ENCODE measurements at regions not wholly inside any gene's neighbourhood (a gene's known extent, or its start where the extent isn't known, plus 50 kb on each side); places are given as distances from the start of the nearest gene placed in this dataset.
A peak's percentile ranks its signal among the peaks of the same experiment; 100 is the strongest.

- Mint-ChIP-seq H3K27ac (no peak overlapping the region), H3K4me1 (peaks cover 8% of the 10 kb centered on the region), H3K36me3 (ENCODE audit: low read depth) (no peaks in the 10 kb centered on the region), H3K27me3 (ENCODE audit: insufficient read depth, low read depth, poor library complexity) (no peaks in the 10 kb centered on the region), H3K9me3 (no peaks in the 10 kb centered on the region), H3K4me3 (no peak overlapping the region)
- ATAC-seq: no peak
- TF ChIP-seq ZNF114 (CRISPR knock-in tag; IDR thresholded peaks at IDR 0.05): no peak
- no peak for TF ChIP-seq CREB1 (CRISPR knock-in tag; IDR thresholded peaks at IDR 0.05; ENCODE audit: low read depth)
- H3K79me2 ChIP-seq (replicated peaks; ENCODE audit: insufficient read depth): no peaks in the 10 kb centered on the region
- no peaks in the 10 kb centered on the region for H3K36me3 ChIP-seq (ENCODE audit: insufficient read depth)
- H3K27ac ChIP-seq (ENCODE audit: low read depth): no peak overlapping the region
- H3K9me2 ChIP-seq (ENCODE audit: insufficient read depth): no peaks in the 10 kb centered on the region
- H3K27me3 ChIP-seq (ENCODE audit: insufficient read depth): no peaks in the 10 kb centered on the region
- H3K4me1 ChIP-seq (ENCODE audit: insufficient read depth): no peaks in the 10 kb centered on the region
- peak overlapping the region; percentile 72; the same call in 1 of the 2 replicates for H2AFZ ChIP-seq
- no peaks in the 10 kb centered on the region for H3F3A ChIP-seq (replicated peaks; ENCODE audit: low read depth)
- no peak overlapping the region for H3K4me2 ChIP-seq
- H4K20me1 ChIP-seq (replicated peaks; ENCODE audit: insufficient read depth): no peaks in the 10 kb centered on the region
- H3K4me3 ChIP-seq: no peak overlapping the region
- no peak for DNase-seq (ENCODE audit: low spot score)
These were observed 184.8 kb upstream of the ZFHX3 start for GRCh38 chr16:73232555-73233328.

- DNase-seq (ENCODE audit: low spot score): no peak
- Histone ChIP-seq H3K4me3 (no peak overlapping the region), H3F3A (replicated peaks; ENCODE audit: low read depth) (no peaks in the 10 kb centered on the region), H3K27me3 (ENCODE audit: insufficient read depth) (no peaks in the 10 kb centered on the region), H3K9me2 (ENCODE audit: insufficient read depth) (no peaks in the 10 kb centered on the region), H3K36me3 (ENCODE audit: insufficient read depth) (no peaks in the 10 kb centered on the region), H3K4me2 (no peak overlapping the region), H3K27ac (ENCODE audit: low read depth) (no peak overlapping the region), H3K79me2 (replicated peaks; ENCODE audit: insufficient read depth) (no peaks in the 10 kb centered on the region), H4K20me1 (replicated peaks; ENCODE audit: insufficient read depth) (no peaks in the 10 kb centered on the region), H3K4me1 (ENCODE audit: insufficient read depth) (no peaks in the 10 kb centered on the region), H2AFZ (peak overlapping the region; percentile 72; the same call in 1 of the 2 replicates)
- H3K36me3 Mint-ChIP-seq (ENCODE audit: low read depth): no peaks in the 10 kb centered on the region
- no peaks in the 10 kb centered on the region for H3K27me3 Mint-ChIP-seq (ENCODE audit: insufficient read depth, low read depth, poor library complexity)
- peaks cover 8% of the 10 kb centered on the region for H3K4me1 Mint-ChIP-seq
- no peak overlapping the region for H3K27ac Mint-ChIP-seq
- H3K9me3 Mint-ChIP-seq: no peaks in the 10 kb centered on the region
- ATAC-seq: no peak
- no peak overlapping the region for H3K4me3 Mint-ChIP-seq
- no peak for TF ChIP-seq POLR2AphosphoS5 (IDR thresholded peaks at IDR 0.05; ENCODE audit: low read depth)
- TF ChIP-seq ZNF331 (CRISPR knock-in tag; IDR thresholded peaks at IDR 0.05; ENCODE audit: low read depth): no peak
- TF ChIP-seq CREB1 (CRISPR knock-in tag; IDR thresholded peaks at IDR 0.05; ENCODE audit: low read depth): no peak
- TF ChIP-seq EZH2phosphoT487 (IDR thresholded peaks at IDR 0.05; ENCODE audit: unreplicated experiment): no peak
- TF ChIP-seq CTCF (conservative IDR thresholded peaks at IDR 0.05; ENCODE audit: low read depth in 2 of 2): no peak
- TF ChIP-seq NANOG (IDR thresholded peaks at IDR 0.05; ENCODE audit: borderline replicate concordance): no peak
- no peak for TF ChIP-seq REST (IDR thresholded peaks at IDR 0.05; ENCODE audit: unreplicated experiment)
- no peak for TF ChIP-seq ZNF462 (CRISPR knock-in tag; IDR thresholded peaks at IDR 0.05)
These were observed 184.1 kb upstream of the ZFHX3 start for GRCh38 chr16:73231944-73232554.
